ENCODE measurements at regions not wholly inside any gene's neighbourhood (a gene's known extent, or its start where the extent isn't known, plus 50 kb on each side); places are given as distances from the start of the nearest gene placed in this dataset.
"Not testable (repeated sequence)": the region's sequence is repeated elsewhere in the genome, so short reads cannot be mapped to it uniquely, and the experiment has no call there.

DNA sequence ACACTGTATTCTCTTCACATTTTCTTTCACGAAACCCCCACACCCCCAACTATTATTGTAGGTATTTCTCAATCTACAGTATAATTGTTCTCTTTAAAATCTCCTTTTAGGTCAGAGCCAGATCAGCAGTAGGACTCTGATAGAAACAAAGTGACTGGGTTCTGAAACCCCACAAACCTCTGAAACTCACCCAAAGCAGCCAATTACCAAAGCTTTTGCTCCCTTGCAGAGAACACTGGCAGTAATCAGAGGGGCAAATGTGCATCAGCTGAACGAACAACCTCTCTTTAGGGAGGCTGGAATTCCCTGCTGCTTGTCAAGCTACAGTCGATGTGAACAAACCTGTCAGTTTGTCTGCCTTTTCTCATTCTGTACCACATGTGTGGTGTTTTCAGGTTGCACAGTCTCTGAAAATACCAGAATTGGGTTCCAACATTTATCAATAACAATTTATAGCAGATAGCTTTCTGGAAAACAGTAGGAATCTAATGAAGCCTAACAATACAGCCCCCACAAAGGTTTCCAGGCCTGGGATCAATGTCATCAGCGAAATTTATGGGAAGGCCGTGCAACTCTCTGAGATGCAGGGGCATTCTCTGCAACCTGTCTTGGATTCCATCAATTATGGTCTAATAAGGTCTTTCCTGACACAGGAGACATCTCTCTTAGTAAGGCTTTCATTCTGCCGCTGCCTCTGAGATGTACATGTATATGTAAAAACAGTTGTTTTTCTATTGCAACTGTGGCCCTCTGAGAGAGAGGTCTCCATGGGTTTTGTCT lies 395.9 kb downstream of the GPAT3 start:
- WGBS: 65% methylated on average over 6 of the region's 6 CpGs
- no peak overlapping the region for H3K27ac ChIP-seq (ENCODE audit: low read depth)
- no peaks in the 10 kb centered on the region for H3K4me1 ChIP-seq (ENCODE audit: insufficient read depth)
- DNase-seq (ENCODE audit: extremely low spot score): no peak
- no peak overlapping the region for H3K4me3 ChIP-seq (ENCODE audit: low read depth, low read length)
- no peaks in the 10 kb centered on the region for H3K36me3 ChIP-seq (ENCODE audit: insufficient read depth)

- no peak for DNase-seq (ENCODE audit: extremely low spot score)
- no peaks in the 10 kb centered on the region for H3K4me1 ChIP-seq (ENCODE audit: insufficient read depth)
- WGBS: 61% methylated on average over 4 of the region's 4 CpGs
- no peaks in the 10 kb centered on the region for H3K36me3 ChIP-seq (ENCODE audit: insufficient read depth)
- H3K4me3 ChIP-seq (ENCODE audit: low read depth, low read length): no peak overlapping the region
- H3K27ac ChIP-seq (ENCODE audit: low read depth): no peak overlapping the region
Observed at GRCh38 chr4:83929550-83929949, 393.6 kb downstream of the GPAT3 start.

DNA sequence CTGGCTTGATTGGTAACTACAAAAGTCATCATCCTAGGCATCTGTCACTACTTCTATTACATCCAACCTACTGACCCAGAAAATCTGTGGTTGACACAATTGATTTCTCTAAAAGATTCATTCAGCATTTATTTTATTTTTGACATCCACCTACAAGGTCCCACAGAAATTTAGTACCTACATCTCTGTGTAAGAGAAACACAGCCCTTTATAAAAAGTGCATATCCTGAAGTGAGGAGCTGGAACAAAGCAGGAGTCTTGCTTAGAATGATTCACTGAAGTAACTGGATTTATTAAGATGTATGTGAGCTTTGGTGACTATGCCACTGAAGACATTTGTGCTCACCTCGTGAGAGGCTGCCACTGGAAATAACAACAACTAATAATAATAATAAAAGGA lies 391.0 kb downstream of the GPAT3 start:
- no peak for DNase-seq (ENCODE audit: extremely low spot score)
- Histone ChIP-seq H3K4me3 (ENCODE audit: low read depth, low read length) (no peak overlapping the region), H3K36me3 (ENCODE audit: insufficient read depth) (no peaks in the 10 kb centered on the region), H3K4me1 (ENCODE audit: insufficient read depth) (no peaks in the 10 kb centered on the region), H3K27ac (ENCODE audit: low read depth) (no peak overlapping the region)
- 47% methylated on average over 1 of the region's 1 CpG for WGBS

GRCh38 chr4:83923341-83923740 lies 387.4 kb downstream of the GPAT3 start:
- H3K27ac ChIP-seq (ENCODE audit: low read depth): no peak overlapping the region
- H3K36me3 ChIP-seq (ENCODE audit: insufficient read depth): no peaks in the 10 kb centered on the region
- H3K4me1 ChIP-seq (ENCODE audit: insufficient read depth): no peaks in the 10 kb centered on the region
- no peak overlapping the region for H3K4me3 ChIP-seq (ENCODE audit: low read depth, low read length)
- no peak for DNase-seq (ENCODE audit: extremely low spot score)
- 86% methylated on average over 1 of the region's 1 CpG for WGBS

GRCh38 chr4:83922402-83922801 lies 386.5 kb downstream of the GPAT3 start:
- Histone ChIP-seq H3K27ac (ENCODE audit: low read depth) (no peak overlapping the region), H3K4me3 (ENCODE audit: low read depth, low read length) (no peak overlapping the region)
- 13% methylated on average over 1 of the region's 1 CpG for WGBS

DNA sequence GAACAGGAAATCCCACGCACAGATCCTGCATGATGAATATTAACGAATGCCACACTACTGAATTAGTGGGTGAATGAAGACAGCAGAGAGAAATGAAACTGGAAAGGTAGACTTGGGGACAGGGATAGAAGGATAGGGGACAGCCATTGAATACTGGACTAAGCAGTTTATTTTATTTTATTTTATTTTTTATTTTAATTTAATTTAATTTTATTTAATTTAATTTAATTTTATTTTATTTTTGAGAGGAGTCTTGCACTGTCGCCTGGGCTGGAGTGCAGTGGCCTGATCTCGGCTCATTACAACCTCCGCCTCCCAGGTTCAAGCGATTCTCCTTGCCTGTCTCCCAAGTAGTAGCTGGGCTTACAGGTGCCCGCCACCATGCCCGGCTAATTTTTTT lies 385.2 kb downstream of the GPAT3 start:
- no peak overlapping the region for H3K4me3 ChIP-seq (ENCODE audit: low read depth, low read length)
- no peaks in the 10 kb centered on the region for H3K36me3 ChIP-seq (ENCODE audit: insufficient read depth)
- 94% methylated on average over 8 of the region's 8 CpGs for WGBS
- H3K4me1 ChIP-seq (ENCODE audit: insufficient read depth): no peaks in the 10 kb centered on the region
- no peak for DNase-seq (ENCODE audit: extremely low spot score)
- H3K27ac ChIP-seq (ENCODE audit: low read depth): no peak overlapping the region

More at GRCh38 chr4:83922402-83922801, 386.5 kb downstream of the GPAT3 start:
- Histone ChIP-seq H3K36me3 (ENCODE audit: insufficient read depth) (no peaks in the 10 kb centered on the region), H3K4me1 (ENCODE audit: insufficient read depth) (no peaks in the 10 kb centered on the region)
- DNase-seq (ENCODE audit: extremely low spot score): no peak

GRCh38 chr4:83920375-83920774 lies 384.5 kb downstream of the GPAT3 start:
- Histone ChIP-seq H3K4me3 (ENCODE audit: low read depth, low read length) (no peak overlapping the region), H3K36me3 (ENCODE audit: insufficient read depth) (no peaks in the 10 kb centered on the region), H3K4me1 (ENCODE audit: insufficient read depth) (no peaks in the 10 kb centered on the region), H3K27ac (ENCODE audit: low read depth) (no peak overlapping the region)
- WGBS: 57% methylated on average over 3 of the region's 3 CpGs
- no peak for DNase-seq (ENCODE audit: extremely low spot score)

GRCh38 chr4:83917572-83917971 lies 381.7 kb downstream of the GPAT3 start:
- H3K4me1 ChIP-seq (ENCODE audit: insufficient read depth): no peaks in the 10 kb centered on the region
- WGBS: 80% methylated on average over 8 of the region's 8 CpGs
- H3K27ac ChIP-seq (ENCODE audit: low read depth): no peak overlapping the region
- no peaks in the 10 kb centered on the region for H3K36me3 ChIP-seq (ENCODE audit: insufficient read depth)
- DNase-seq (ENCODE audit: extremely low spot score): no peak
- no peak overlapping the region for H3K4me3 ChIP-seq (ENCODE audit: low read depth, low read length)

- no peak for DNase-seq (ENCODE audit: extremely low spot score)
- WGBS: 38% methylated on average over 1 of the region's 1 CpG
- H3K4me1 ChIP-seq (ENCODE audit: insufficient read depth): no peaks in the 10 kb centered on the region
- H3K27ac ChIP-seq (ENCODE audit: low read depth): no peak overlapping the region
- H3K36me3 ChIP-seq (ENCODE audit: insufficient read depth): no peaks in the 10 kb centered on the region
- H3K4me3 ChIP-seq (ENCODE audit: low read depth, low read length): no peak overlapping the region
Observed at GRCh38 chr4:83910693-83911092, 374.8 kb downstream of the GPAT3 start.

DNA sequence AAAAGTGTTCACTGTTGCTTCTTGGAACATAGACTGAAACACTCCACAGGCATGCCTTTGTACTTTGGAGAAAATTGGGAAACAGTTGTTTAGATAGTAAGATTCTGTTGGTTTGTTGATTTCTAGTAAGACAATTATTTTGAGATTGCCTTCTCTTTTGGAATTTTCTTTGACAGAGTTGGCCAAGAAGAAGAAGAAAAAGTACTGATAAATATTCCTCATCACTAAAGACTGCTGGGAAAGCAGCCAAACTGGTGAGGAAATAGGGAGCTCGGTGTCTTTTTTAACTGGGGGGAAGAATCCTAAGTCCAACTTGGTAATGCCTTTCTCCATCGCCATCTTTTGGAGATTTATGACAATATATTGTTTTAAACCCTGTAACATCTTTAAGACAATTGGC lies 370.7 kb downstream of the GPAT3 start:
- 45% methylated on average over 2 of the region's 2 CpGs for WGBS
- Histone ChIP-seq H3K4me3 (ENCODE audit: low read depth, low read length) (no peak overlapping the region), H3K4me1 (ENCODE audit: insufficient read depth) (no peaks in the 10 kb centered on the region), H3K27ac (ENCODE audit: low read depth) (no peak overlapping the region), H3K36me3 (ENCODE audit: insufficient read depth) (no peaks in the 10 kb centered on the region)
- no peak for DNase-seq (ENCODE audit: extremely low spot score)

- Histone ChIP-seq H3K36me3 (ENCODE audit: insufficient read depth) (no peaks in the 10 kb centered on the region), H3K27ac (ENCODE audit: low read depth) (no peak overlapping the region), H3K4me1 (ENCODE audit: insufficient read depth) (no peaks in the 10 kb centered on the region), H3K4me3 (ENCODE audit: low read depth, low read length) (no peak overlapping the region)
- DNase-seq (ENCODE audit: extremely low spot score): no peak
Observed at GRCh38 chr4:83905952-83906351, 370.0 kb downstream of the GPAT3 start.

DNA sequence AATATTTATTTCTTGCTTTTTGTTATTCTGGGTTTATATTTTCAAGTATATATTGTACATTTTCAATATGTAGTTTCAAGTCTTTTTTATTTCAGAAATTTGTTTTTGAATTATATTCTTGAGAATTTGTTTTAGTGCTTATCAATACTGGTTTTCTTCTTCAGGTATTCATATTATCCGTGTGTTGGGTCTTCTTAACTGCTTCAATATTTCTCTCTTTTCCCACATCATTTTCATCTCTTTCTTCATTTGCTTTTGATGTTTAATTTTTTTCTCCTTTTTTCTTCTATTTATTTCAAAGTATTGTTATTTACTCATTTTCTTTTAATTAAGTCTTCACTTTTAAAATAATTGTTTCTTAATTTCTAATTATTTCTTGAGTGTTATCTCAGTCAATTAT lies 367.8 kb downstream of the GPAT3 start:
- H3K4me3 ChIP-seq (ENCODE audit: low read depth, low read length); H3K4me1 ChIP-seq (ENCODE audit: insufficient read depth); H3K27ac ChIP-seq (ENCODE audit: low read depth); DNase-seq (ENCODE audit: extremely low spot score); H3K36me3 ChIP-seq (ENCODE audit: insufficient read depth): not testable (repeated sequence)
- WGBS: 44% methylated on average over 1 of the region's 1 CpG

DNA sequence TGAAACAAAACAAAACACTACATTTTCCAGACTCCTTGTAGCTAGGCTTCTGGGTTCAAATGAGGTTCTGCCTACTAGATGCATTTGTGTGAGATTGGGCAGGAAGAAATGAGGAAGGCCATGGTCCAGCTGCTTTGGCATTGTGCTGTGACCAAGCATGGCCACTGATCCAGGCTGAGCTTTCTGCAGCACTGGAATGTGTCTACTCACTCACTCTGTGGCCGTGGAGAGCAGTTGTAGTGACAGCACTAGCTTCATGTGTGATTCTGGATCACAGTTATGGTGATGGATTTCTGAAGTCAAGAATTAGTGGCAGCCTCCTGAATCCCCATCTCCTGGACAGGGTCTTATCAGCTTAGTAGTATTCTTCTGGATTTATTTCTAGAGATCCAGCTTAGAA lies 358.9 kb downstream of the GPAT3 start:
- no peak overlapping the region for H3K4me3 ChIP-seq (ENCODE audit: low read depth, low read length)
- no peak for DNase-seq (ENCODE audit: extremely low spot score)
- 48% methylated on average over 1 of the region's 1 CpG for WGBS
- H3K27ac ChIP-seq (ENCODE audit: low read depth): no peak overlapping the region
- no peaks in the 10 kb centered on the region for H3K4me1 ChIP-seq (ENCODE audit: insufficient read depth)
- H3K36me3 ChIP-seq (ENCODE audit: insufficient read depth): no peaks in the 10 kb centered on the region

- H3K4me1 ChIP-seq (ENCODE audit: insufficient read depth): no peaks in the 10 kb centered on the region
- H3K4me3 ChIP-seq (ENCODE audit: low read depth, low read length): no peak overlapping the region
- WGBS: 92% methylated on average over 1 of the region's 1 CpG
- H3K36me3 ChIP-seq (ENCODE audit: insufficient read depth): no peaks in the 10 kb centered on the region
- no peak overlapping the region for H3K27ac ChIP-seq (ENCODE audit: low read depth)
- DNase-seq (ENCODE audit: extremely low spot score): no peak
Observed at GRCh38 chr4:83890816-83891215, 354.9 kb downstream of the GPAT3 start.

GRCh38 chr4:83890231-83890630 lies 354.3 kb downstream of the GPAT3 start:
- Histone ChIP-seq H3K36me3 (ENCODE audit: insufficient read depth) (no peaks in the 10 kb centered on the region), H3K4me1 (ENCODE audit: insufficient read depth) (no peaks in the 10 kb centered on the region), H3K27ac (ENCODE audit: low read depth) (no peak overlapping the region), H3K4me3 (ENCODE audit: low read depth, low read length) (no peak overlapping the region)
- no peak for DNase-seq (ENCODE audit: extremely low spot score)
- WGBS: 86% methylated on average over 2 of the region's 2 CpGs
